ENCODE measurements at regions not wholly inside any gene's neighbourhood (a gene's known extent, or its start where the extent isn't known, plus 50 kb on each side); places are given as distances from the start of the nearest gene placed in this dataset.

GRCh38 chr17:73791121-73791520 is 146.9 kb upstream of the SDK2 start:
- TF ChIP-seq CTCF (IDR thresholded peaks at IDR 0.05; ENCODE audit: low read length) (no peak), EZH2 (IDR thresholded peaks at IDR 0.05; ENCODE audit: borderline replicate concordance, low read length) (no peak)

Measured in OCI-LY1 (cell line).